Activated CD4-positive, alpha-beta memory T cell treated with anti-CD3 and anti-CD28 coated beads for 36 hours (primary cell): ENCODE measurements at regions not wholly inside any gene's neighbourhood (a gene's known extent, or its start where the extent isn't known, plus 50 kb on each side); places are given as distances from the start of the nearest gene placed in this dataset.

ENCODE experiments used
- CTCF ChIA-PET: fragments of 350-600 bp; sonication (Branson Sonifier 250); formaldehyde crosslinking; loops from one replicate; lab custom pipeline; 2021; ENCODE audit warnings: antibody characterized with exemption, inconsistent platforms; lab: Charles Lee
- POLR2A ChIA-PET: fragments of 350-600 bp; sonication (Branson Sonifier 250); formaldehyde crosslinking; loops from one replicate; lab custom pipeline; 2021; ENCODE audit warnings: antibody characterized with exemption; lab: Charles Lee
- DNase-seq: peaks from one replicate; pipeline ENCODE4 v3.0.0-alpha.2; 2020
- H3K27ac Mint-ChIP-seq: one replicate; pipeline ENCODE4 v1.8.0; 2021; ENCODE audit warnings: mixed read lengths
- H3K27me3 Mint-ChIP-seq: one replicate; pipeline ENCODE4 v1.8.0; 2021; ENCODE audit warnings: mixed read lengths
- H3K36me3 Mint-ChIP-seq: one replicate; pipeline ENCODE4 v1.8.0; 2021; ENCODE audit warnings: mixed read lengths
- H3K4me1 Mint-ChIP-seq: one replicate; pipeline ENCODE4 v1.8.0; 2021; ENCODE audit warnings: low read depth, mixed read lengths
- H3K4me3 Mint-ChIP-seq: one replicate; pipeline ENCODE4 v1.8.0; 2021; ENCODE audit warnings: mild to moderate bottlenecking, mixed read lengths
- H3K9me3 Mint-ChIP-seq: one replicate; pipeline ENCODE4 v1.8.0; 2021; ENCODE audit warnings: mixed read lengths
- intact Hi-C: fragments of 100-400 bp; cut with micrococcal nuclease; formaldehyde crosslinking; loops from one replicate; pipeline ENCODE4 v1.15.1; 2023

- no peaks in the 10 kb centered on the region for H3K36me3 Mint-ChIP-seq
- peaks cover 11% of the 10 kb centered on the region for H3K9me3 Mint-ChIP-seq
- H3K27ac Mint-ChIP-seq, result no peak overlapping the region
- CTCF ChIA-PET, result no interaction called here
- no peaks in the 10 kb centered on the region for H3K4me1 Mint-ChIP-seq
- DNase-seq, result no peak
- H3K27me3 Mint-ChIP-seq, result no peaks in the 10 kb centered on the region
- no peak overlapping the region for H3K4me3 Mint-ChIP-seq
- intact Hi-C loops, result no loop called here
- POLR2A ChIA-PET, result no interaction called here
These were observed 858.2 kb upstream of the FLRT2 start for GRCh38 chr14:84671776-84672175.

GRCh38 chr14:84674636-84675035 lies 855.3 kb upstream of the FLRT2 start:
- H3K4me1 Mint-ChIP-seq, result no peaks in the 10 kb centered on the region
- ChIA-PET POLR2A (no interaction called here), CTCF (no interaction called here)
- peaks cover 5% of the 10 kb centered on the region for H3K9me3 Mint-ChIP-seq
- no peak overlapping the region for H3K27ac Mint-ChIP-seq
- DNase-seq, result no peak
- no peaks in the 10 kb centered on the region for H3K27me3 Mint-ChIP-seq
- H3K4me3 Mint-ChIP-seq, result no peak overlapping the region
- H3K36me3 Mint-ChIP-seq, result no peaks in the 10 kb centered on the region
- intact Hi-C loops, result no loop called here

GRCh38 chr14:84686550-84686949 lies 843.4 kb upstream of the FLRT2 start:
- no peak for DNase-seq
- Mint-ChIP-seq H3K4me3 (no peak overlapping the region), H3K4me1 (no peaks in the 10 kb centered on the region), H3K36me3 (no peaks in the 10 kb centered on the region), H3K9me3 (peaks cover 23% of the 10 kb centered on the region), H3K27ac (no peak overlapping the region), H3K27me3 (no peaks in the 10 kb centered on the region)
- intact Hi-C loops, result no loop called here
- ChIA-PET POLR2A (no interaction called here), CTCF (no interaction called here)

- no peaks in the 10 kb centered on the region for H3K4me1 Mint-ChIP-seq
- H3K27ac Mint-ChIP-seq, result no peak overlapping the region
- ChIA-PET CTCF (no interaction called here), POLR2A (no interaction called here)
- H3K9me3 Mint-ChIP-seq, result peaks cover 21% of the 10 kb centered on the region
- DNase-seq, result no peak
- no peaks in the 10 kb centered on the region for H3K36me3 Mint-ChIP-seq
- no peak overlapping the region for H3K4me3 Mint-ChIP-seq
- no peaks in the 10 kb centered on the region for H3K27me3 Mint-ChIP-seq
- intact Hi-C loops, result no loop called here
These were observed 841.5 kb upstream of the FLRT2 start for GRCh38 chr14:84688297-84689025.

- Mint-ChIP-seq H3K9me3 (peaks cover 9% of the 10 kb centered on the region), H3K4me1 (no peaks in the 10 kb centered on the region), H3K36me3 (no peaks in the 10 kb centered on the region), H3K27me3 (no peaks in the 10 kb centered on the region), H3K4me3 (no peak overlapping the region), H3K27ac (no peak overlapping the region)
- no peak for DNase-seq
- intact Hi-C loops, result no loop called here
- POLR2A ChIA-PET, result no interaction called here
- CTCF ChIA-PET, result no interaction called here
These were observed 835.8 kb upstream of the FLRT2 start for GRCh38 chr14:84694161-84694560.

GRCh38 chr14:84704601-84705000 lies 825.3 kb upstream of the FLRT2 start:
- no peaks in the 10 kb centered on the region for H3K36me3 Mint-ChIP-seq
- no peaks in the 10 kb centered on the region for H3K4me1 Mint-ChIP-seq
- POLR2A ChIA-PET, result no interaction called here
- CTCF ChIA-PET, result no interaction called here
- H3K27ac Mint-ChIP-seq, result no peak overlapping the region
- no peaks in the 10 kb centered on the region for H3K27me3 Mint-ChIP-seq
- H3K9me3 Mint-ChIP-seq, result peaks cover 14% of the 10 kb centered on the region
- DNase-seq, result no peak
- H3K4me3 Mint-ChIP-seq, result no peak overlapping the region
- intact Hi-C loops, result no loop called here

GRCh38 chr14:84707830-84708229 lies 822.1 kb upstream of the FLRT2 start:
- H3K36me3 Mint-ChIP-seq, result no peaks in the 10 kb centered on the region
- no peak overlapping the region for H3K27ac Mint-ChIP-seq
- H3K4me3 Mint-ChIP-seq, result no peak overlapping the region
- DNase-seq, result no peak
- POLR2A ChIA-PET, result no interaction called here
- peaks cover 14% of the 10 kb centered on the region for H3K9me3 Mint-ChIP-seq
- CTCF ChIA-PET, result no interaction called here
- no peaks in the 10 kb centered on the region for H3K27me3 Mint-ChIP-seq
- intact Hi-C loops, result no loop called here
- no peaks in the 10 kb centered on the region for H3K4me1 Mint-ChIP-seq

GRCh38 chr14:84708865-84709264 lies 821.1 kb upstream of the FLRT2 start:
- no peak overlapping the region for H3K4me3 Mint-ChIP-seq
- ChIA-PET CTCF (no interaction called here), POLR2A (no interaction called here)
- no peak overlapping the region for H3K27ac Mint-ChIP-seq
- H3K4me1 Mint-ChIP-seq, result no peaks in the 10 kb centered on the region
- H3K36me3 Mint-ChIP-seq, result no peaks in the 10 kb centered on the region
- H3K9me3 Mint-ChIP-seq, result peaks cover 14% of the 10 kb centered on the region
- no peaks in the 10 kb centered on the region for H3K27me3 Mint-ChIP-seq
- no peak for DNase-seq
- intact Hi-C loops, result no loop called here

- Mint-ChIP-seq H3K4me3 (no peak overlapping the region), H3K4me1 (no peaks in the 10 kb centered on the region), H3K36me3 (no peaks in the 10 kb centered on the region), H3K9me3 (peaks cover 35% of the 10 kb centered on the region), H3K27me3 (no peaks in the 10 kb centered on the region), H3K27ac (no peak overlapping the region)
- no peak for DNase-seq
- intact Hi-C loops, result no loop called here
- CTCF ChIA-PET, result interaction anchor here (0.6 kb wide), 1 partner anchor 398 kb away, joined by 3 read pairs; no protein-coding TSS in a partner anchor
- POLR2A ChIA-PET, result no interaction called here
These were observed 803.5 kb upstream of the FLRT2 start for GRCh38 chr14:84726471-84726870.

- Mint-ChIP-seq H3K9me3 (peaks cover 19% of the 10 kb centered on the region), H3K27ac (no peak overlapping the region), H3K4me1 (no peaks in the 10 kb centered on the region), H3K27me3 (no peaks in the 10 kb centered on the region), H3K36me3 (no peaks in the 10 kb centered on the region), H3K4me3 (no peak overlapping the region)
- intact Hi-C loops, result no loop called here
- ChIA-PET POLR2A (no interaction called here), CTCF (no interaction called here)
- DNase-seq, result no peak
These were observed 780.6 kb upstream of the FLRT2 start for GRCh38 chr14:84749191-84749955.

- ChIA-PET CTCF (no interaction called here), POLR2A (no interaction called here)
- no peaks in the 10 kb centered on the region for H3K4me1 Mint-ChIP-seq
- intact Hi-C loops, result no loop called here
- no peaks in the 10 kb centered on the region for H3K27me3 Mint-ChIP-seq
- no peak overlapping the region for H3K4me3 Mint-ChIP-seq
- no peak for DNase-seq
- no peak overlapping the region for H3K27ac Mint-ChIP-seq
- no peaks in the 10 kb centered on the region for H3K36me3 Mint-ChIP-seq
- H3K9me3 Mint-ChIP-seq, result peaks cover 23% of the 10 kb centered on the region
These were observed 779.7 kb upstream of the FLRT2 start for GRCh38 chr14:84750284-84750683.

GRCh38 chr14:84750763-84751554 lies 779.0 kb upstream of the FLRT2 start:
- no peaks in the 10 kb centered on the region for H3K27me3 Mint-ChIP-seq
- no peaks in the 10 kb centered on the region for H3K4me1 Mint-ChIP-seq
- H3K4me3 Mint-ChIP-seq, result no peak overlapping the region
- no peak overlapping the region for H3K27ac Mint-ChIP-seq
- no peaks in the 10 kb centered on the region for H3K36me3 Mint-ChIP-seq
- H3K9me3 Mint-ChIP-seq, result peaks cover 25% of the 10 kb centered on the region
- intact Hi-C loops, result no loop called here
- no peak for DNase-seq
- POLR2A ChIA-PET, result no interaction called here
- CTCF ChIA-PET, result no interaction called here
